GM10266 (cell line): ENCODE measurements at regions not wholly inside any gene's neighbourhood (a gene's known extent, or its start where the extent isn't known, plus 50 kb on each side); places are given as distances from the start of the nearest gene placed in this dataset.

ENCODE experiments used
- DNase-seq: peaks from one replicate; pipeline ENCODE4 v3.0.0; 2012; ENCODE audit errors: extremely low spot score
- CTCF ChIP-seq: IDR thresholded peaks from 2 replicates; pipeline ENCODE4 v1.5.1; 2012; ENCODE audit warnings: mild to moderate bottlenecking, low read depth; ENCODE audit not compliant: control insufficient read depth, insufficient read depth; ENCODE audit errors: missing control alignments

GRCh38 chr9:108443019-108443633 lies 412.7 kb downstream of the ACTL7B start:
- TF ChIP-seq CTCF = no peak
- DNase-seq = no peak

GRCh38 chr9:108442627-108443018 lies 413.2 kb downstream of the ACTL7B start:
- TF ChIP-seq CTCF = no peak
- DNase-seq = no peak

GRCh38 chr9:108441726-108442125 lies 414.1 kb downstream of the ACTL7B start:
- no peak for TF ChIP-seq CTCF
- DNase-seq = no peak

- TF ChIP-seq CTCF = no peak
Measured at GRCh38 chr9:108441251-108441650, 414.5 kb downstream of the ACTL7B start.

GRCh38 chr9:108439947-108440346 lies 415.8 kb downstream of the ACTL7B start:
- no peak for DNase-seq
- no peak for TF ChIP-seq CTCF

More at GRCh38 chr9:108441251-108441650, 414.5 kb downstream of the ACTL7B start:
- no peak for DNase-seq

- no peak for TF ChIP-seq CTCF
- DNase-seq = no peak
Measured at GRCh38 chr9:108437656-108438055, 418.1 kb downstream of the ACTL7B start.

GRCh38 chr9:108436448-108436847 lies 419.3 kb downstream of the ACTL7B start:
- DNase-seq = no peak
- TF ChIP-seq CTCF = no peak
